Stimulated activated CD4-positive, alpha-beta T cell treated with anti-CD3 and anti-CD28 coated beads, Interleukin-2, amount 100 ng/mL, for 4 hours (primary cell): ENCODE measurements at regions not wholly inside any gene's neighbourhood (a gene's known extent, or its start where the extent isn't known, plus 50 kb on each side); places are given as distances from the start of the nearest gene placed in this dataset.

Experiments used
- DNase-seq: peaks from one replicate; pipeline ENCODE4 v3.0.0-alpha.2; 2020; ENCODE audit warnings: low read depth

GRCh38 chr15:46708226-46708625 is 1009.1 kb upstream of the SEMA6D start:
- DNase-seq: no peak

GRCh38 chr15:46709460-46710083 is 1007.7 kb upstream of the SEMA6D start:
- no peak for DNase-seq

- no peak for DNase-seq
Measured at GRCh38 chr15:46710401-46710960, 1006.8 kb upstream of the SEMA6D start.

GRCh38 chr15:46713045-46713444 is 1004.3 kb upstream of the SEMA6D start:
- no peak for DNase-seq

GRCh38 chr15:46714950-46715349 is 1002.4 kb upstream of the SEMA6D start:
- DNase-seq: no peak

GRCh38 chr15:46723308-46723707 is 994.0 kb upstream of the SEMA6D start:
- DNase-seq: no peak

- no peak for DNase-seq
Measured at GRCh38 chr15:46732060-46732459, 985.2 kb upstream of the SEMA6D start.

GRCh38 chr15:46735115-46735514 is 982.2 kb upstream of the SEMA6D start:
- no peak for DNase-seq

- no peak for DNase-seq
Measured at GRCh38 chr15:46751303-46751702, 966.0 kb upstream of the SEMA6D start.

GRCh38 chr15:46753946-46754345 is 963.4 kb upstream of the SEMA6D start:
- DNase-seq: no peak

- no peak for DNase-seq
Measured at GRCh38 chr15:46763091-46763490, 954.2 kb upstream of the SEMA6D start.

GRCh38 chr15:46764851-46765250 is 952.5 kb upstream of the SEMA6D start:
- no peak for DNase-seq

- no peak for DNase-seq
Measured at GRCh38 chr15:46766021-46766420, 951.3 kb upstream of the SEMA6D start.

GRCh38 chr15:46768287-46768686 is 949.0 kb upstream of the SEMA6D start:
- DNase-seq: no peak

- DNase-seq: no peak
Measured at GRCh38 chr15:46773016-46773415, 944.3 kb upstream of the SEMA6D start.

- DNase-seq: no peak
Measured at GRCh38 chr15:46778876-46779275, 938.4 kb upstream of the SEMA6D start.

GRCh38 chr15:46786590-46787285 is 930.6 kb upstream of the SEMA6D start:
- DNase-seq: no peak

- DNase-seq: no peak
Measured at GRCh38 chr15:46795685-46796084, 921.6 kb upstream of the SEMA6D start.

GRCh38 chr15:46808834-46809233 is 908.5 kb upstream of the SEMA6D start:
- DNase-seq: no peak

GRCh38 chr15:46815240-46815639 is 902.1 kb upstream of the SEMA6D start:
- DNase-seq: no peak

- DNase-seq: no peak
Measured at GRCh38 chr15:46815765-46816164, 901.5 kb upstream of the SEMA6D start.

- DNase-seq: no peak
Measured at GRCh38 chr15:46848704-46849103, 868.6 kb upstream of the SEMA6D start.

- no peak for DNase-seq
Measured at GRCh38 chr15:46853600-46853999, 863.7 kb upstream of the SEMA6D start.

GRCh38 chr15:46854564-46854963 is 862.7 kb upstream of the SEMA6D start:
- DNase-seq: no peak
